ENCODE measurements at regions not wholly inside any gene's neighbourhood (a gene's known extent, or its start where the extent isn't known, plus 50 kb on each side); places are given as distances from the start of the nearest gene placed in this dataset.

DNA sequence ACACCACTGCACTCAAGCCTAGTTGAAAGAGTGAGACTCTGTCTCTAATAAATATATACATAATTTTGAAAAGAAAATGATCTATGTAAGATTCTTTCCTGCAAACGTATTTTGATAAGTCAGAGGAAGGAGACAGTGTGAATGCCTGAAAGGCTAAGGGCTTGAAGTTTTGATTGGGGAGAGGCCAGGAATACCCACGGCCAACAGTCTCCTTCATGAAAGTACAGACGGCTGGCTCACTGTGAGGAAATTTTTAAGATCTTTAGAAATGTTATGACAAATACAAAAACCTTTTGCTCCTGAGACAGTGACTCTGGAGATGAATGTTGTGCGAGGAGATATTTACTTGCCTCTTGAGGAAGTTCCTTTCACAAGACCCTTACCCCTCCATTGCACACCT, 111.4 kb upstream of the KLHL13 start:
- H3K4me3 ChIP-seq (ENCODE audit: insufficient read depth, low read depth, low read length): no peak overlapping the region
- H3K23ac ChIP-seq (ENCODE audit: low read depth, low read length): no peak overlapping the region
- H3K27me3 ChIP-seq (ENCODE audit: control insufficient read depth, insufficient read depth, low read length): no peaks in the 10 kb centered on the region
- in situ Hi-C loops (cut with MboI; ENCODE audit: low sequenced_read_pairs) (no loop called here), intact Hi-C loops (cut with micrococcal nuclease) (loop anchor here (10.0 kb wide), 1 partner anchor 113 kb away; the partner anchor contains the start of gene KLHL13), dilution Hi-C loops (cut with HindIII; ENCODE audit: low sequenced_read_pairs, unreplicated experiment) (no loop called here)
- H2AK5ac ChIP-seq (ENCODE audit: low read depth, low read length): no peak overlapping the region
- no peak overlapping the region for H3K27ac ChIP-seq (ENCODE audit: insufficient read depth, low read length)
- H4K20me1 ChIP-seq (ENCODE audit: insufficient read depth, low read length): no peaks in the 10 kb centered on the region
- no peak overlapping the region for H3K14ac ChIP-seq (replicated peaks; ENCODE audit: low read depth, low read length)
- H3K18ac ChIP-seq (ENCODE audit: low read depth, low read length): no peak overlapping the region
- DNase-seq: peak; percentile 46
- no peaks in the 10 kb centered on the region for H3K9me3 ChIP-seq (ENCODE audit: control insufficient read depth, insufficient read depth, low read length)
- H3K79me1 ChIP-seq (ENCODE audit: low read depth in 1 of 2, low read length in 2 of 2): no peaks in the 10 kb centered on the region
- H4K5ac ChIP-seq (ENCODE audit: low read depth, low read length): no peak overlapping the region
- no peak for TF ChIP-seq MAFK (IDR thresholded peaks at IDR 0.05; ENCODE audit: low read depth, low read length)
- no peak for TF ChIP-seq CEBPB (IDR thresholded peaks at IDR 0.05; ENCODE audit: low read depth, low read length)
- TF ChIP-seq, protein P1, sequence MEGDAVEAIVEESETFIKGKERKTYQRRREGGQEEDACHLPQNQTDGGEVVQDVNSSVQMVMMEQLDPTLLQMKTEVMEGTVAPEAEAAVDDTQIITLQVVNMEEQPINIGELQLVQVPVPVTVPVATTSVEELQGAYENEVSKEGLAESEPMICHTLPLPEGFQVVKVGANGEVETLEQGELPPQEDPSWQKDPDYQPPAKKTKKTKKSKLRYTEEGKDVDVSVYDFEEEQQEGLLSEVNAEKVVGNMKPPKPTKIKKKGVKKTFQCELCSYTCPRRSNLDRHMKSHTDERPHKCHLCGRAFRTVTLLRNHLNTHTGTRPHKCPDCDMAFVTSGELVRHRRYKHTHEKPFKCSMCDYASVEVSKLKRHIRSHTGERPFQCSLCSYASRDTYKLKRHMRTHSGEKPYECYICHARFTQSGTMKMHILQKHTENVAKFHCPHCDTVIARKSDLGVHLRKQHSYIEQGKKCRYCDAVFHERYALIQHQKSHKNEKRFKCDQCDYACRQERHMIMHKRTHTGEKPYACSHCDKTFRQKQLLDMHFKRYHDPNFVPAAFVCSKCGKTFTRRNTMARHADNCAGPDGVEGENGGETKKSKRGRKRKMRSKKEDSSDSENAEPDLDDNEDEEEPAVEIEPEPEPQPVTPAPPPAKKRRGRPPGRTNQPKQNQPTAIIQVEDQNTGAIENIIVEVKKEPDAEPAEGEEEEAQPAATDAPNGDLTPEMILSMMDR (conservative IDR thresholded peaks at IDR 0.05; ENCODE audit: low read depth, low read length): no peak
- no peak for TF ChIP-seq POLR2A (IDR thresholded peaks at IDR 0.05; ENCODE audit: low read depth, low read length)
- no peak overlapping the region for H2AFZ ChIP-seq (replicated peaks; ENCODE audit: low read length, poor library complexity)
- no peak overlapping the region for H3K4ac ChIP-seq (ENCODE audit: low read depth, low read length)
- no peaks in the 10 kb centered on the region for H3K9me1 ChIP-seq (ENCODE audit: insufficient read depth, low read length)
- H3K56ac ChIP-seq (ENCODE audit: extremely low read depth, insufficient read depth, low read length): no peak overlapping the region
- no peak overlapping the region for H2AK9ac ChIP-seq (replicated peaks; ENCODE audit: low read depth, low read length, poor library complexity)
- ATAC-seq (ENCODE audit: low read depth): peak; percentile 32; the same call in 1 of the 2 replicates
- no TSS peak for BruUV-seq (replicated peaks)
- no peak overlapping the region for H3K9ac ChIP-seq (ENCODE audit: low read depth, low read length)
- ChIA-PET CTCF (no interaction called here), POLR2A (ENCODE audit: unreplicated experiment) (no interaction called here)
- H2BK5ac ChIP-seq (ENCODE audit: low read depth, low read length, poor library complexity, severe bottlenecking): no peak overlapping the region
- H2BK15ac ChIP-seq (ENCODE audit: low read depth, low read length): no peak overlapping the region
- H4K8ac ChIP-seq (ENCODE audit: low read depth in 2 of 2, low read length in 2 of 2): no peak overlapping the region
- no peaks in the 10 kb centered on the region for H3K36me3 ChIP-seq (ENCODE audit: control insufficient read depth, insufficient read depth, low read length)
- no CpG with 5 or more reads among the region's 4 CpGs for WGBS, 2 experiments (ENCODE audit: extremely low coverage in 2 of 2, insufficient read length in 1 of 2)
- no peak overlapping the region for H2BK20ac ChIP-seq (ENCODE audit: low read depth, low read length)
- no peak overlapping the region for H2BK120ac ChIP-seq (ENCODE audit: low read depth, low read length)
- H4K91ac ChIP-seq (ENCODE audit: insufficient read depth, low read depth, low read length): no peak overlapping the region
- H3K4me2 ChIP-seq (ENCODE audit: low read depth, low read length): no peak overlapping the region
- no peaks in the 10 kb centered on the region for H3K4me1 ChIP-seq (ENCODE audit: control insufficient read depth, insufficient read depth, low read length)

Data from IMR-90 (cell line).